ENCODE measurements at regions not wholly inside any gene's neighbourhood (a gene's known extent, or its start where the extent isn't known, plus 50 kb on each side); places are given as distances from the start of the nearest gene placed in this dataset.

- peak; percentile 64 for TF ChIP-seq RAD21 (IDR thresholded peaks at IDR 0.05; ENCODE audit: low read depth)
- TF ChIP-seq REST (IDR thresholded peaks at IDR 0.05; ENCODE audit: low read depth) = no peak
These were observed 174.1 kb downstream of the BMP7 start for GRCh38 chr20:57092112-57092899.

- no peak for TF ChIP-seq ZBTB7A (IDR thresholded peaks at IDR 0.05; ENCODE audit: low read depth)
- TF ChIP-seq REST (IDR thresholded peaks at IDR 0.05; ENCODE audit: low read depth) = no peak
- TF ChIP-seq CREB1 (IDR thresholded peaks at IDR 0.05; ENCODE audit: low read depth) = no peak
- no peak for TF ChIP-seq TAF1 (IDR thresholded peaks at IDR 0.05; ENCODE audit: low read depth)
- no peak for TF ChIP-seq NFIC (IDR thresholded peaks at IDR 0.05)
- TF ChIP-seq USF1 (IDR thresholded peaks at IDR 0.05) = no peak
- no peak for TF ChIP-seq FOXM1 (IDR thresholded peaks at IDR 0.05; ENCODE audit: borderline replicate concordance, low read depth)
- no peak for TF ChIP-seq MAX (IDR thresholded peaks at IDR 0.05)
- TF ChIP-seq EP300 (IDR thresholded peaks at IDR 0.05; ENCODE audit: borderline replicate concordance) = no peak
These were observed 173.4 kb downstream of the BMP7 start for GRCh38 chr20:57092900-57093530.

GRCh38 chr20:57093766-57094165 lies 172.7 kb downstream of the BMP7 start:
- TF ChIP-seq YY1 (IDR thresholded peaks at IDR 0.05; ENCODE audit: low read depth) = no peak
- TF ChIP-seq EP300 (IDR thresholded peaks at IDR 0.05; ENCODE audit: borderline replicate concordance) = no peak
- TF ChIP-seq TCF12 (IDR thresholded peaks at IDR 0.05; ENCODE audit: low read depth) = no peak
- TF ChIP-seq NFIC (IDR thresholded peaks at IDR 0.05) = no peak
- no peak for TF ChIP-seq USF1 (IDR thresholded peaks at IDR 0.05)
- no peak for TF ChIP-seq TAF1 (IDR thresholded peaks at IDR 0.05; ENCODE audit: low read depth)
- no peak for TF ChIP-seq FOXM1 (IDR thresholded peaks at IDR 0.05; ENCODE audit: borderline replicate concordance, low read depth)
- no peak for TF ChIP-seq RAD21 (IDR thresholded peaks at IDR 0.05; ENCODE audit: low read depth)
- TF ChIP-seq ZBTB7A (IDR thresholded peaks at IDR 0.05; ENCODE audit: low read depth) = no peak
- TF ChIP-seq CEBPB (IDR thresholded peaks at IDR 0.05) = no peak
- TF ChIP-seq REST (IDR thresholded peaks at IDR 0.05; ENCODE audit: low read depth) = no peak
- TF ChIP-seq MAX (IDR thresholded peaks at IDR 0.05) = no peak
- no peak for TF ChIP-seq EGR1 (IDR thresholded peaks at IDR 0.05)
- TF ChIP-seq TEAD4 (IDR thresholded peaks at IDR 0.05) = no peak

- TF ChIP-seq EGR1 (IDR thresholded peaks at IDR 0.05) (no peak), MAX (IDR thresholded peaks at IDR 0.05) (no peak), TEAD4 (IDR thresholded peaks at IDR 0.05) (no peak), CEBPB (IDR thresholded peaks at IDR 0.05) (no peak), YY1 (IDR thresholded peaks at IDR 0.05; ENCODE audit: low read depth) (no peak)
These were observed 172.1 kb downstream of the BMP7 start for GRCh38 chr20:57094252-57094891.

All from Ishikawa (cell line).